ENCODE measurements at regions not wholly inside any gene's neighbourhood (a gene's known extent, or its start where the extent isn't known, plus 50 kb on each side); places are given as distances from the start of the nearest gene placed in this dataset.

GRCh38 chr16:11435576-11435975, 90.3 kb downstream of the RMI2 start:
- Histone ChIP-seq H3K9me3 (ENCODE audit: insufficient read depth, low read depth, low read length) (peaks cover 9% of the 10 kb centered on the region), H3K79me2 (ENCODE audit: insufficient read depth, low read length) (no peaks in the 10 kb centered on the region), H2AFZ (ENCODE audit: low read depth, low read length) (no peak overlapping the region), H3K36me3 (ENCODE audit: insufficient read depth, low read length) (no peaks in the 10 kb centered on the region), H3K4me3 (ENCODE audit: insufficient read depth, low read depth, low read length) (no peak overlapping the region), H3K4me2 (ENCODE audit: low read length) (no peak overlapping the region), H3K27ac (ENCODE audit: low read depth, low read length) (no peak overlapping the region), H3K27me3 (ENCODE audit: insufficient read depth, low read length) (peaks cover 7% of the 10 kb centered on the region), H3K9ac (ENCODE audit: low read length) (no peak overlapping the region), H3K4me1 (ENCODE audit: insufficient read depth, low read length) (no peaks in the 10 kb centered on the region), H4K20me1 (ENCODE audit: insufficient read depth, low read length) (no peaks in the 10 kb centered on the region)
- Mint-ChIP-seq H3K4me1 (ENCODE audit: low read depth, unreplicated experiment) (peaks cover 2% of the 10 kb centered on the region), H3K27me3 (ENCODE audit: low read depth, unreplicated experiment) (peaks cover 17% of the 10 kb centered on the region), H3K9me3 (ENCODE audit: unreplicated experiment) (peaks cover 9% of the 10 kb centered on the region), H3K27ac (ENCODE audit: unreplicated experiment) (no peak overlapping the region), H3K36me3 (ENCODE audit: low read depth, unreplicated experiment) (no peaks in the 10 kb centered on the region), H3K4me3 (ENCODE audit: unreplicated experiment) (no peak overlapping the region)
- no peak for FAIRE-seq
- no peak for DNase-seq (ENCODE audit: low read depth)
- TF ChIP-seq EZH2 (IDR thresholded peaks at IDR 0.05; ENCODE audit: insufficient read depth, low read length): no peak
- TF ChIP-seq, protein P1, sequence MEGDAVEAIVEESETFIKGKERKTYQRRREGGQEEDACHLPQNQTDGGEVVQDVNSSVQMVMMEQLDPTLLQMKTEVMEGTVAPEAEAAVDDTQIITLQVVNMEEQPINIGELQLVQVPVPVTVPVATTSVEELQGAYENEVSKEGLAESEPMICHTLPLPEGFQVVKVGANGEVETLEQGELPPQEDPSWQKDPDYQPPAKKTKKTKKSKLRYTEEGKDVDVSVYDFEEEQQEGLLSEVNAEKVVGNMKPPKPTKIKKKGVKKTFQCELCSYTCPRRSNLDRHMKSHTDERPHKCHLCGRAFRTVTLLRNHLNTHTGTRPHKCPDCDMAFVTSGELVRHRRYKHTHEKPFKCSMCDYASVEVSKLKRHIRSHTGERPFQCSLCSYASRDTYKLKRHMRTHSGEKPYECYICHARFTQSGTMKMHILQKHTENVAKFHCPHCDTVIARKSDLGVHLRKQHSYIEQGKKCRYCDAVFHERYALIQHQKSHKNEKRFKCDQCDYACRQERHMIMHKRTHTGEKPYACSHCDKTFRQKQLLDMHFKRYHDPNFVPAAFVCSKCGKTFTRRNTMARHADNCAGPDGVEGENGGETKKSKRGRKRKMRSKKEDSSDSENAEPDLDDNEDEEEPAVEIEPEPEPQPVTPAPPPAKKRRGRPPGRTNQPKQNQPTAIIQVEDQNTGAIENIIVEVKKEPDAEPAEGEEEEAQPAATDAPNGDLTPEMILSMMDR (IDR thresholded peaks at IDR 0.05; ENCODE audit: insufficient read depth, low read depth, low read length): no peak

DNA sequence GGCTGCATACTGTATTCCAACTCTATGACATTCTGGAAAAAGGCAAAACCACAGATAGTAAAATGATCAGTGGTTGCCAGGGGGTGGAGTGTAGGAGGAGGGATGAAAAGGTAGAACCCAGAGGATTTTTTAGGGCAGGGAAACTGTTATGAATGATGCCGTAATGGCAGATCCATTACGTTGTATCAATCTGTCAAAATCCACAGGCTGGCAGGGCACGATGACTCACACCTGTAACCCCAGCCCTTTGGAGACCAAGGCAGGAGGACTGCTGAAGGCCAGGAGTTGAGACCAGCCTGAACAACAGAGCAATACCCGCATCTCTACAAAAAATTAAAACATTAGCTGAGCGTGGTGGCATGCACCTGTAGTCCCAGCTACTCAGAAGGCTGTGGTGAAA, 91.8 kb downstream of the RMI2 start:
- DNase-seq (ENCODE audit: low read depth) (no peak), FAIRE-seq (no peak)
- Histone ChIP-seq H3K4me3 (ENCODE audit: insufficient read depth, low read depth, low read length) (no peak overlapping the region), H2AFZ (ENCODE audit: low read depth, low read length) (no peak overlapping the region), H3K4me2 (ENCODE audit: low read length) (no peak overlapping the region), H3K4me1 (ENCODE audit: insufficient read depth, low read length) (no peaks in the 10 kb centered on the region), H3K27ac (ENCODE audit: low read depth, low read length) (no peak overlapping the region), H3K79me2 (ENCODE audit: insufficient read depth, low read length) (no peaks in the 10 kb centered on the region), H3K36me3 (ENCODE audit: insufficient read depth, low read length) (no peaks in the 10 kb centered on the region), H3K27me3 (ENCODE audit: insufficient read depth, low read length) (peaks cover 7% of the 10 kb centered on the region), H4K20me1 (ENCODE audit: insufficient read depth, low read length) (no peaks in the 10 kb centered on the region), H3K9me3 (ENCODE audit: insufficient read depth, low read depth, low read length) (peaks cover 5% of the 10 kb centered on the region), H3K9ac (ENCODE audit: low read length) (no peak overlapping the region)
- Mint-ChIP-seq H3K36me3 (ENCODE audit: low read depth, unreplicated experiment) (peaks cover 3% of the 10 kb centered on the region), H3K4me1 (ENCODE audit: low read depth, unreplicated experiment) (peaks cover under 1% of the 10 kb centered on the region), H3K27me3 (ENCODE audit: low read depth, unreplicated experiment) (peaks cover 20% of the 10 kb centered on the region), H3K4me3 (ENCODE audit: unreplicated experiment) (no peak overlapping the region), H3K9me3 (ENCODE audit: unreplicated experiment) (peaks cover 12% of the 10 kb centered on the region), H3K27ac (ENCODE audit: unreplicated experiment) (no peak overlapping the region)
- TF ChIP-seq EZH2 (IDR thresholded peaks at IDR 0.05; ENCODE audit: insufficient read depth, low read length): no peak
- TF ChIP-seq, protein P1 (IDR thresholded peaks at IDR 0.05; ENCODE audit: insufficient read depth, low read depth, low read length): no peak

GRCh38 chr16:11439790-11440656, 94.8 kb downstream of the RMI2 start:
- Histone ChIP-seq H3K4me3 (ENCODE audit: insufficient read depth, low read depth, low read length) (no peak overlapping the region), H3K36me3 (ENCODE audit: insufficient read depth, low read length) (no peaks in the 10 kb centered on the region), H3K9me3 (ENCODE audit: insufficient read depth, low read depth, low read length) (peaks cover 5% of the 10 kb centered on the region), H4K20me1 (ENCODE audit: insufficient read depth, low read length) (no peaks in the 10 kb centered on the region), H3K4me1 (ENCODE audit: insufficient read depth, low read length) (no peaks in the 10 kb centered on the region), H3K79me2 (ENCODE audit: insufficient read depth, low read length) (no peaks in the 10 kb centered on the region), H2AFZ (ENCODE audit: low read depth, low read length) (no peak overlapping the region), H3K27me3 (ENCODE audit: insufficient read depth, low read length) (peaks cover 7% of the 10 kb centered on the region), H3K9ac (ENCODE audit: low read length) (no peak overlapping the region), H3K4me2 (ENCODE audit: low read length) (no peak overlapping the region), H3K27ac (ENCODE audit: low read depth, low read length) (no peak overlapping the region)
- Mint-ChIP-seq H3K36me3 (ENCODE audit: low read depth, unreplicated experiment) (peaks cover 3% of the 10 kb centered on the region), H3K9me3 (ENCODE audit: unreplicated experiment) (peaks cover 10% of the 10 kb centered on the region), H3K27me3 (ENCODE audit: low read depth, unreplicated experiment) (peaks cover 20% of the 10 kb centered on the region), H3K27ac (ENCODE audit: unreplicated experiment) (no peak overlapping the region), H3K4me3 (ENCODE audit: unreplicated experiment) (no peak overlapping the region), H3K4me1 (ENCODE audit: low read depth, unreplicated experiment) (no peaks in the 10 kb centered on the region)
- TF ChIP-seq, protein P1 (IDR thresholded peaks at IDR 0.05; ENCODE audit: insufficient read depth, low read depth, low read length): no peak
- TF ChIP-seq EZH2 (IDR thresholded peaks at IDR 0.05; ENCODE audit: insufficient read depth, low read length): no peak
- FAIRE-seq: no peak
- DNase-seq (ENCODE audit: low read depth): no peak

All from astrocyte (in vitro differentiated cells and primary cell).